Activated B cell treated with CpG ODN at 0.5 μM for 24 hours (primary cell): ENCODE measurements at regions not wholly inside any gene's neighbourhood (a gene's known extent, or its start where the extent isn't known, plus 50 kb on each side); places are given as distances from the start of the nearest gene placed in this dataset.

ENCODE experiments used
- ATAC-seq: fragments of 200-7000 bp; cut with Tn5 transposase; one replicate; pipeline ENCODE4 v1.10.0; 2021; ENCODE audit warnings: low read depth, mild to moderate bottlenecking, moderate library complexity
- CTCF ChIA-PET: fragments of 350-600 bp; sonication (Branson Sonifier 250); formaldehyde crosslinking; loops from one replicate; lab custom pipeline; 2021; ENCODE audit warnings: antibody characterized with exemption; lab: Charles Lee
- POLR2A ChIA-PET: fragments of 350-600 bp; sonication (Branson Sonifier 250); formaldehyde crosslinking; loops from one replicate; lab custom pipeline; 2021; ENCODE audit warnings: antibody characterized with exemption; lab: Charles Lee
- DNase-seq: peaks from one replicate; pipeline ENCODE4 v3.0.0; 2022
- H3K27ac Mint-ChIP-seq: one replicate; pipeline ENCODE4 v1.8.0; 2020; ENCODE audit warnings: mixed read lengths
- H3K27me3 Mint-ChIP-seq: one replicate; pipeline ENCODE4 v1.8.0; 2021; ENCODE audit warnings: mixed read lengths
- H3K36me3 Mint-ChIP-seq: one replicate; pipeline ENCODE4 v1.8.0; 2021; ENCODE audit warnings: low read depth, mixed read lengths
- H3K4me1 Mint-ChIP-seq: one replicate; pipeline ENCODE4 v1.8.0; 2021; ENCODE audit warnings: mixed read lengths
- H3K4me3 Mint-ChIP-seq: one replicate; pipeline ENCODE4 v1.8.0; 2020; ENCODE audit warnings: mild to moderate bottlenecking, mixed read lengths
- H3K9me3 Mint-ChIP-seq: one replicate; pipeline ENCODE4 v1.8.0; 2020; ENCODE audit warnings: mixed read lengths
- CTCF ChIP-seq: fragments of 200-600 bp; IDR thresholded peaks from one replicate; pipeline ENCODE4 v1.8.0; 2022; ENCODE audit warnings: antibody characterized with exemption, mild to moderate bottlenecking
- intact Hi-C: fragments of 100-400 bp; cut with micrococcal nuclease; formaldehyde crosslinking; loops from one replicate; pipeline ENCODE4 v1.15.1; 2024

- TF ChIP-seq CTCF = no peak
- ChIA-PET POLR2A (no interaction called here), CTCF (no interaction called here)
- Mint-ChIP-seq H3K36me3 (no peaks in the 10 kb centered on the region), H3K4me3 (no peak overlapping the region), H3K27me3 (no peaks in the 10 kb centered on the region), H3K4me1 (no peaks in the 10 kb centered on the region), H3K9me3 (peaks cover 4% of the 10 kb centered on the region), H3K27ac (no peak overlapping the region)
- ATAC-seq (no peak), DNase-seq (no peak)
- intact Hi-C loops = no loop called here
Measured at GRCh38 chr11:106495046-106495445, 417.6 kb downstream of the AASDHPPT start.

- ATAC-seq = no peak
- Mint-ChIP-seq H3K4me1 (no peaks in the 10 kb centered on the region), H3K27me3 (no peaks in the 10 kb centered on the region), H3K9me3 (peaks cover 2% of the 10 kb centered on the region), H3K36me3 (no peaks in the 10 kb centered on the region), H3K27ac (no peak overlapping the region), H3K4me3 (no peak overlapping the region)
- POLR2A ChIA-PET = no interaction called here
- no peak for DNase-seq
- intact Hi-C loops = no loop called here
- TF ChIP-seq CTCF = no peak
- CTCF ChIA-PET = no interaction called here
Measured at GRCh38 chr11:106496677-106497076, 419.2 kb downstream of the AASDHPPT start.

GRCh38 chr11:106497321-106497720 is 419.9 kb downstream of the AASDHPPT start:
- Mint-ChIP-seq H3K4me1 (no peaks in the 10 kb centered on the region), H3K4me3 (no peak overlapping the region), H3K36me3 (no peaks in the 10 kb centered on the region), H3K27me3 (no peaks in the 10 kb centered on the region), H3K9me3 (peaks cover 2% of the 10 kb centered on the region), H3K27ac (no peak overlapping the region)
- no peak for ATAC-seq
- POLR2A ChIA-PET = no interaction called here
- DNase-seq = no peak
- TF ChIP-seq CTCF = no peak
- intact Hi-C loops = no loop called here
- CTCF ChIA-PET = no interaction called here

- H3K4me3 Mint-ChIP-seq = no peak overlapping the region
Measured at GRCh38 chr11:106497822-106498221, 420.4 kb downstream of the AASDHPPT start.

GRCh38 chr11:106503901-106504300 is 426.4 kb downstream of the AASDHPPT start:
- DNase-seq (no peak), ATAC-seq (no peak)
- POLR2A ChIA-PET = no interaction called here
- H3K4me3 Mint-ChIP-seq = no peak overlapping the region
- no peak overlapping the region for H3K27ac Mint-ChIP-seq
- peaks cover 2% of the 10 kb centered on the region for H3K9me3 Mint-ChIP-seq
- TF ChIP-seq CTCF = no peak
- H3K4me1 Mint-ChIP-seq = no peaks in the 10 kb centered on the region
- H3K36me3 Mint-ChIP-seq = no peaks in the 10 kb centered on the region
- H3K27me3 Mint-ChIP-seq = no peaks in the 10 kb centered on the region
- CTCF ChIA-PET = no interaction called here
- intact Hi-C loops = no loop called here

More at GRCh38 chr11:106497822-106498221, 420.4 kb downstream of the AASDHPPT start:
- POLR2A ChIA-PET = no interaction called here
- Mint-ChIP-seq H3K9me3 (peaks cover 2% of the 10 kb centered on the region), H3K27me3 (no peaks in the 10 kb centered on the region), H3K27ac (no peak overlapping the region), H3K36me3 (no peaks in the 10 kb centered on the region), H3K4me1 (no peaks in the 10 kb centered on the region)
- CTCF ChIA-PET = no interaction called here
- ATAC-seq (no peak), DNase-seq (no peak)
- TF ChIP-seq CTCF = no peak
- intact Hi-C loops = no loop called here
